Fibroblast of the aortic adventitia (primary cell): ENCODE measurements at regions not wholly inside any gene's neighbourhood (a gene's known extent, or its start where the extent isn't known, plus 50 kb on each side); places are given as distances from the start of the nearest gene placed in this dataset.
"Not testable (repeated sequence)": the region's sequence is repeated elsewhere in the genome, so short reads cannot be mapped to it uniquely, and the experiment has no call there.

ENCODE experiments used
- DNase-seq: peaks from one replicate; pipeline ENCODE4 v3.0.0-alpha.2; 2010; ENCODE audit warnings: low read depth
- H3K4me3 ChIP-seq: 2 replicates; pipeline ENCODE4 v1.5.1; 2011; ENCODE audit warnings: low read depth, mild to moderate bottlenecking, control low read depth, low read length, moderate library complexity
- CTCF ChIP-seq: IDR thresholded peaks from 2 replicates; pipeline ENCODE4 v1.5.1; 2011; ENCODE audit warnings: mild to moderate bottlenecking, low read length, control low read depth, inconsistent platforms; ENCODE audit not compliant: insufficient read depth

GRCh38 chr12:75690296-75690955, 179.0 kb upstream of the KRR1 start:
- H3K4me3 ChIP-seq: no peak overlapping the region
- peak; percentile 99 for DNase-seq
- TF ChIP-seq CTCF: no peak

- not testable (repeated sequence) for H3K4me3 ChIP-seq
- DNase-seq: peak; percentile 66
These were observed 174.8 kb upstream of the KRR1 start for GRCh38 chr12:75686233-75686632.

- DNase-seq: peak; percentile 38
- H3K4me3 ChIP-seq: no peak overlapping the region
- TF ChIP-seq CTCF: no peak
These were observed 174.3 kb upstream of the KRR1 start for GRCh38 chr12:75685617-75686225.

GRCh38 chr12:75684678-75685616, 173.5 kb upstream of the KRR1 start:
- H3K4me3 ChIP-seq: no peak overlapping the region
- peak; percentile 97 for DNase-seq
- no peak for TF ChIP-seq CTCF

GRCh38 chr12:75683995-75684586, 172.7 kb upstream of the KRR1 start:
- DNase-seq: peak; percentile 53
- not testable (repeated sequence) for H3K4me3 ChIP-seq

GRCh38 chr12:75683220-75683619, 171.8 kb upstream of the KRR1 start:
- no peak overlapping the region for H3K4me3 ChIP-seq
- DNase-seq: no peak
- TF ChIP-seq CTCF: no peak

GRCh38 chr12:75677522-75677921, 166.1 kb upstream of the KRR1 start:
- no peak overlapping the region for H3K4me3 ChIP-seq
- no peak for TF ChIP-seq CTCF
- DNase-seq: no peak
